ENCODE measurements at regions not wholly inside any gene's neighbourhood (a gene's known extent, or its start where the extent isn't known, plus 50 kb on each side); places are given as distances from the start of the nearest gene placed in this dataset.

GRCh38 chr3:194833114-194833910 lies 147.6 kb downstream of the FAM43A start:
- peak; percentile 34 for DNase-seq (ENCODE audit: low read depth)

DNA sequence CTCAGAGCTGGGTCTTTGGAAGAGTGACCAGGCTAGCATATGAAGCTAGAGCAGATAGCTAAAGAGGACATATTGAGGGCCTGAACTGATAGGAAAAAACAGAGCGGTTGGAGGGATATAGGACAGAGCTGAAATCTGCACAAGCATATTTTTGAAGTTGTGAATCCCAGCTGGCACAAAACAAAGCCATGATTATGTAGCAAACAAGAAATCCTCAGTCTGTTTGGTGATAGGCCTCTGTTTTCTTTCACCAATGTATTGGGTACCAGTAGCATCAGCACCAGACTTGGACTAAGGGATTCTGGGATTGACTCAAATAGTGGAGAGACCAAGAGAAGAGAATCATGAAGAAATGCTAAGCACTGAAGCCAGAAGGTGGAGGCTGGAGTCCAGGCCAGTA lies 151.0 kb downstream of the FAM43A start:
- DNase-seq (ENCODE audit: low read depth): no peak

- DNase-seq (ENCODE audit: low read depth): no peak
Measured at GRCh38 chr3:194837457-194838127, 151.9 kb downstream of the FAM43A start.

DNA sequence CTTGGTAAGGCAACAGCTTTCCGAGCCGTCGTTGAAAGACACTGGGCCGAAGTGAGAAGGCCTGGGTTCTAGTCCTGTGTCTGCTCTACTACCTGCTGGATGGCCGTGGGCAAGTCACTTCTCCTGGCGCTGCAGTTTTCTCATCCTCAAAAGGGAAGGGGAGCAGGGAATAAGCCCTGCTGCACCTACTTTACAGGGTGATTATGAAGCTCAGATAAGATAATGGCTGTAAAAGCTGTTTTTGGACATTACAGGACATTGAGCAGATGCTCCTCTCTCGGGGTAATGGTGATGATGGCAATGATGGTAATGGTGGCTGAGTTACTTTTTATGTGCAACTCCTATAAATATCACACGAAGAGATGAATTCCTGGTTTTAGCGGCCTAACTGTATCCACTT lies 152.6 kb downstream of the FAM43A start:
- no peak for DNase-seq (ENCODE audit: low read depth)

DNA sequence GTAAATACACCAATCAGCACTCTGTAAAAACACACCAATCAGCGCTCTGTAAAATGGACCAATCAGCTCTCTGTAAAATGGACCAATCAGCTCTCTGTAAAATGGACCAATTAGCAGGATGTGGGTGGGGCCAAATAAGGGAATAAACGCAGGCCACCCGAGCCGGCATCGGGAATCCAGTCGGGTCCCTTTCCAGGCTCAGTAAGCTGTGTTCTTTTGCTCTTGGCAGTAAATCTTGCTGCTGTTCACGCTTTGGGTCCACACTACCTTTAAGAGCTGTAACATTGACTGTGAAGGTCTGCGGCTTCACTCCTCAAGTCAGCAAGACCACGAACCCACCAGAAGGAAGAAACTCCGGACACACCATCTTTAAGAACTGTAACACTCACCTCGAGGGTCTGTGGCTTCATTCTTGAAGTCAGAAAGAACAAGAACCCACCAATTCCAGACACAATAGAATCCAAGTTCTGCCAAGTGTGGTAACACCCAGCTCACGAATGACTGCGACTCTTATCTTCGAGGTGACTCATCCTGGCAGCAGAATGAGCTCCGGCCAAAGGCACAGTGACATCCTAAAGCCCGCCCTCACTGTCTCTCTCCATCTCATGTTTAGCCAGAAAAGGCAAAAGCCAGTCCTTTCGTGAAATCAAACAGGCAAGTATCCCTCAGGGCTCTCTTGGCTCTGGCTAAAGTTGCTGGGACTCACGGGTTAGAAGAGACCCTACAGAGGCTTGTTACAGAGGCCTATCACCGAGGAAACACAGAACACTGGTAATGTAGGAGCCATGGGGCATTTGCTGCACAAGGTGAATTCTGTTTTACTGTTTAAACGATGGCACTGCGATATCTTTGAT lies 155.2 kb downstream of the FAM43A start:
- peak; percentile 81 for DNase-seq (ENCODE audit: low read depth)

- DNase-seq (ENCODE audit: low read depth): no peak
Measured at GRCh38 chr3:194841515-194841841, 155.8 kb downstream of the FAM43A start.

DNA sequence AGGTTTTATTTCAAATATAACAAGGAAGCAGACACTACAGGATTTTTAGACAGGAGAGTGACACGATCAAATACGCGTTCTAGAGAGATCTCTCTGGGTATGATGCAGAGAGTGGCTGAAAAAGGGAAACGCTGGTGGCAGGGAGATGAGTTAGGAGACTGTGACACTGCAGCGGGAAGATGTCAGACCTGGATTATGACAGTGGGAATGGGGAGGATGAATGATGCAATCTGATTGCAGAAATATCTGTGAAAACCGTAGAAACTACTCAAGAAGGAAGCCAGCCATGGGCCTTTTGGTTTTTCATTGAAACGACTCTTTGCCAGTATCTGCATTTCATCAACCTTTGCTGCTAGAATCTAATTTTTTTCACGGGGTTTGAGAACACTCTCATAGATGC lies 157.9 kb downstream of the FAM43A start:
- no peak for DNase-seq (ENCODE audit: low read depth)

DNA sequence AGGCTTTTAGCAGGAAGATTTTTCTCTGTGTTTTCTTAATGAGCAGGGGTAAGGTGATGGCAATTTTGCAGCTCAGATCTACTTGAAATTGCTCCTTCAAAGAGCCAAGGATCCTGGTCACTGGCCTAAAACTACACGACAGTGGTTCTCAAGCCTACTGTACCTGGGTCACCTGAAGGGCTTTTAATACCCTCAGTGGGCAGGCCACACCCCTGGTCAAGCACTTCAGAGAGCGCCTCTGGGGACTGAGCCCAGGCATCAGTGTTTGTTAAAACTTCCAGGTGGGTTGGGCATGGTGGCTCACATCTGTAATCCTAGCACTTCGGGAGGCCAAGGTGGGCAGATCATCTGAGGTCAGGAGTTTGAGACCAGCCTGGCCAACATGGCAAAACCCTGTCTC lies 158.4 kb downstream of the FAM43A start:
- no peak for DNase-seq (ENCODE audit: low read depth)

- no peak for DNase-seq (ENCODE audit: low read depth)
Measured at GRCh38 chr3:194849166-194849875, 163.6 kb downstream of the FAM43A start.

DNA sequence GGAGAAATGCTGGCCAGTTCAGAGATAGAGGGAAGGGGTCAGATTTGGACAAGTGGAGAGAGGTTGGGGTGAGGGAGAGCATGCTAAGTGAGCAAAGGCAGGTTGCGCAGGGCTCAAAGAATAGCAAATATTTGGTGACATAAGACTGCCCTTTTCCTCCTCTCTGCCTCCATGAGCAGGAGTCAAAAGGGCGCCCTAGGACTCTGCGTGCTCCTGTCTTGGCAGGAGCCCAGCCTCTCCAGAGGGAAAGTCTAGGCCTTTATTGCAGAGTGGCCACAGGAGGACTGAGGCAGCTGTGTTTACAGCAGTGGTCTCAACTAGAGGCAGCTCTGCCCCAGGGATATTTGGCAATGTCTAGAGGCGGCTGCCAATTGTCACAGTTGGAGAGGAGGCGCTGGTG lies 165.6 kb downstream of the FAM43A start:
- no peak for DNase-seq (ENCODE audit: low read depth)

DNA sequence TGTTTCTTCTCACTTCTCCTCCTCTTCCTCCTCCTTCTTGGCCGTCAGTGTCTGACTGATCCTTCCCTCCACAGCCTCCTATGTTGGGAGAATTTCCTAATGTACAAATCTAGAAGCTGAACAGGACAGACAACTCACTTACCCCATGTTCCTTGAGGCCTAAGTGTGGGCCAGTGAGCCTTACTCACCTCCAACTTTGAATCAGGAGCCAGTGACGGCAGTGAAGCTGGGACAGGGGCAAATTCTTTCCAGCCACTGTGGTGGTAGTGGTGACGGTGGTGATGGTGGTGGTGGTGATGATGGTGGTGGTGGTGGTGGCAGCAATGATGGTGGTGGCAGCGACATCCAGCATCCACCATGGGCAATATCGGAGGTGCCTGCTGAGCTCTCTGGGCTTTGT lies 166.3 kb downstream of the FAM43A start:
- no peak for DNase-seq (ENCODE audit: low read depth)

DNA sequence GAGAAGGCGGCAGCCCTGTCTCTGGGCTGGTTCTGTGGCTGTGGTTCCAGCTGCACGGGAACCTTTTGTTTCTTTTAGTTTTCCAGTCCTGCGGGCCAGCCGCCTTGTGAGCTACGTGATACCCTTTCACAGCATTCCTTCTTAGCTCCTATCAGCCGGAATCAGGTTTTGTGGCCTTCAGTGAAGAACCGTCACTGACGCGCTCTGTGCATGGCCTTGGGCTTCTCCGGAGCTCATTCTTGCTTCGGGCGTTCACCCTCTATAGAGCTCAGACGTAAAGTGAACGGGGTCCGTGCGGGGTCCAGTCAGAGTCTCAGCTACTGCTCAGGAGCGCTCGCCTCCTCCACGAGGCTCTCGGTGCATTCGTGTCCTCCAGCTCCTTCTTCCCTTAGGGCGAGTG lies 166.7 kb downstream of the FAM43A start:
- no peak for DNase-seq (ENCODE audit: low read depth)

DNA sequence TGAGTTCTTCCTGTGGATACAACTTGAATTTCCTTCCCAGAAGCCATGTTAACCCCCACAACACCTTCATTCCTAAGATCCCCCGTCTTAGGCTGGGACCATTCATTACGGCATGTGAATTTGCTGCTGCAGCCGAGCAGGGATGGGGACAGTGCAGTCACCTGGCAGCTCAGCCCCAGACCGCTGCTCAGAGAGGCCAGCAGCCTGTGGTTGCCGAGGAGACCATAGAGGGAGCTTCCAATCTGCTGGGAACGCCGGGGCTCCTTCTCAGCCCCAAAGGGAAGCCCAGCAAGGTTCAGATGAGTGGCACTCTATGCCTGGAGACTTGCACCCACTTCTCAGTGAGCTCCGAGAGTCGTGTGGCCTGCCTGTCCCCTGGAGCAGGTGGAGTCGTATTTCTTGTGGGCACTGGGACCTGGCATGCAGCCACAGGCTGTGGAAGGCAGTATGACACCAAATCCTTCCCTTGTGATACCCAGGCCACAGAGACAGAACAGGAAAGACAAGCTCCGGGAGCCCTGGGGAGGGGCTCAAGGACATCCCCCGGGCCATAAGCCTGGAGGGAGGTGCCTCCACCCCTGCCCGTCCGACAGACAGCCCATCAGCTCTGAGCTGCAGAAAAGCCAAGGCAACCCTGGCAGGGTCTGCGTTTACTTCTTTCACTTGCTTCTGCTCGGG lies 167.3 kb downstream of the FAM43A start:
- no peak for DNase-seq (ENCODE audit: low read depth)

DNA sequence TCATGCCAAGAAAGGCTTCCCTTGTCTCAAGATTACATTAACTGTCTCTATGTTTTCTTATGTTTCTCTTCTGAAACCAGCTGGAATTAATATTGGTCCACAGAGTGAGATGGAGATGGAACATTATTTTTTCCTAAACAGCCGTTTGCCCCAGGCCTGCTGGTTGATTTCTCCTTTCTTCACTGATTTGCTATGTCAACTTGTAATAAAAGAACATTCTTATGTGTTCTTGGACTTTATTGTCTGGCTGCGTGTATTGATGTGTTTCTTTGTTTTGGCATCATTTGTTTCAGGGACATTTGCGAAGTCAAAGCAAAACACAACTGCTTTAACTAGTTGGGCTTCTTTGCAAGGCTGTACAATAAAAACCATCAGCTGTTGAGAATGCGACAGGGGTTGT lies 168.5 kb downstream of the FAM43A start:
- no peak for DNase-seq (ENCODE audit: low read depth)

GRCh38 chr3:194854659-194855390 lies 169.1 kb downstream of the FAM43A start:
- no peak for DNase-seq (ENCODE audit: low read depth)

DNA sequence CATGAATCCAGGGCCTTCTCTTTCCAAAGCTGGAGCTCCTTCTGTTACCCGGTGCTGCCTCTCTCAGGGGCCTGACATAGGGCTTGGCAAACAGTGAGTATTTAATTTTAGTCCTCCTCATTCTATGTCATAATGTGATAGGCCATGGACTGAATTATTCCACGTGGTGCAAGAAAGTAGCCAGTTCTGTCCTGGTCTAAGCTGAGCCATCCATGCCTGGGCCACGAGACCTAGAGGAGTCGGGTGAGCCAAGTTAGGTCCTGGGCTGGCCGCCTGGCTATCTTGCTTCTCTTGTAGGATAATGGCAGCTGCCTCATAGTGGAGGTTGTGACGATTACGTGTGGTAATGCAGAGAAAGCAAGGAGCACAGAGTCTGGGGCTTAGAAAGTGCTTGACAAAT lies 170.6 kb downstream of the FAM43A start:
- DNase-seq (ENCODE audit: low read depth): no peak

DNA sequence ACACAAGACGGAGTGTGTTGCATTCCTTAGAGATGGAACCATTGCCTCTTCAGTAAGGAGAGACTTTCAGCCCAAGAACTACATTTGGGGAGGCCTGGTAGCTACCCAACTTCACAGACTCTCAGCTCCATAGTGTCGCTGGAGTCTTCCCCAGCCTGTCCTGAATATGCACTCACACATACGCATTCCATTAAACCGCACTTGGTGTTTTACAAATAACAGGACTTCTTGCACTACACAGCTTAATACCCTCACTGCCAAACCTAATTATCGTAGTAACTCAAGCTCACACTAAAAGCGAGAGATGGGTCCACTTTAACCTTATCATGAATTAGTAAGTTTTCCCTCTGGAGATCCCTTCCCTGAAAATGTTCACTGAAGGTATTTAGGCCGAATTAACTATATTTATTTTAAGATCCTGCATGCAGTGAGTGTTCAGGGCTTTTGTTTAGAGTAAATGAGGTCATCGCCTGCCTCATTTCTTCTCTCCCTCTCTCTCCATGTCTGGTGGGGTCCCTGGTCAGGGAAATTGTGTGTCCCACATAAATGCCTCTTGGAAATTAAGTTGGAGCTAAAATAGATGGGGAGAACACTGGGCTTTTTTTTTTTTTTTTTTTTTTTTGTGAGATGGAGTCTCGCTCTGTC lies 171.9 kb downstream of the FAM43A start:
- DNase-seq (ENCODE audit: low read depth): no peak

DNA sequence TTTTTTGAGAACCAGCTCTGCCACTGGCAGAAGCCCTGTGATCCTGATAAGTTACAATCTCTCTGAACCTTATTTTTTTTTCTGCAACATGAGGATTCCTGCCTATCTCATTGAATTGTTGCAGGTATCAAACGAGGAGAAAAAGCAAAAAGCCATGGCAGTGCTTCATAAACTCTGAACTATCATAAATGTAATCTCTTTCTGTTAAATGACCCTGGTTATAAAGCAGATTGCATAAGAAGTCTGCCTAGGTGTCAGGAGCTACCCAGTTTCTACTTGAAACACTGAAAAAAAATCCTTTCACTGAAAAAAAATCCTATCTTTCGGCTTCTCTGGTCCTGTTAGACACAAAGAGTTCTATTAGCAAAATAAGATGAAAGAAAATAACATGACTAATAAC lies 172.7 kb downstream of the FAM43A start:
- DNase-seq (ENCODE audit: low read depth): no peak

DNA sequence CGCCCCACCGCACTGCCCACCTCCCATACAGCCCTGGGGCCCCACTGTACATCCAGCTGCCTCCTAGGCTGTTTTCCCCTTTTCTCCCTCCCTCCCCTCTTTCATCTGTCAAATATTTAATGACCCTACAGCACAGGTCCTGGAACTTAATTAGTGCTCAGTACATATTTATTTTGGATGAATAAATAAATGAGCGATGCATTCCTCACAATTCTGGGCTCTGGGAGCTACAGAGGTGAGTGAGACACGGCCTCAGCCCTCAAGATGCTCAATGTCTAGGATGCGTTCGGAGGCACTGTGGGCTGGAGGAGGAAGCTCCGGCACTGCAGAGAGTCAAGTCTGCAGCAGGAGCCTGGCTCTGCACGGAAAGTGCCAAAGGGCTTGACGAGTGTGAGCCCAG lies 175.0 kb downstream of the FAM43A start:
- no peak for DNase-seq (ENCODE audit: low read depth)

GRCh38 chr3:194861375-194861774 lies 175.7 kb downstream of the FAM43A start:
- DNase-seq (ENCODE audit: low read depth): no peak

Measured in Daoy (cell line).